ENCODE measurements at regions not wholly inside any gene's neighbourhood (a gene's known extent, or its start where the extent isn't known, plus 50 kb on each side); places are given as distances from the start of the nearest gene placed in this dataset.
"Not testable (repeated sequence)": the region's sequence is repeated elsewhere in the genome, so short reads cannot be mapped to it uniquely, and the experiment has no call there.

DNA sequence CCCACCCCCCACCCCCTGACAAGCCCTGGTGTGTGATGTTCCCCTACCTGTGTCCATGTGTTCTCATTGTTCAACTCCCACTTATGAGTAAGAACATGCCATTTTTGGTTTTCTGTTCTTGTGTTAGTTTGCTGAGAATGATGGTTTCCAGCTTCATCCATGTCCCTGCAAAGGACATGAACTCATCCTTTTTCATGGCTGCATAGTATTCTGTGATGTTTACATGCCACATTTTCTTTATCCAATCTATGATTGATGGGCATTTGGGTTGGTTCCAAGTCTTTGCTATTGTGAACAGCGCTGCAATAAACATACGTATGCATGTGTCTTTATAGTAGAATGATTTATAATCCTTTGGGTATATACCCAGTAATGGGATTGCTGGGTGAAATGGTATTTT, 74.8 kb upstream of the PHACTR1 start:
- TF ChIP-seq, protein P1, sequence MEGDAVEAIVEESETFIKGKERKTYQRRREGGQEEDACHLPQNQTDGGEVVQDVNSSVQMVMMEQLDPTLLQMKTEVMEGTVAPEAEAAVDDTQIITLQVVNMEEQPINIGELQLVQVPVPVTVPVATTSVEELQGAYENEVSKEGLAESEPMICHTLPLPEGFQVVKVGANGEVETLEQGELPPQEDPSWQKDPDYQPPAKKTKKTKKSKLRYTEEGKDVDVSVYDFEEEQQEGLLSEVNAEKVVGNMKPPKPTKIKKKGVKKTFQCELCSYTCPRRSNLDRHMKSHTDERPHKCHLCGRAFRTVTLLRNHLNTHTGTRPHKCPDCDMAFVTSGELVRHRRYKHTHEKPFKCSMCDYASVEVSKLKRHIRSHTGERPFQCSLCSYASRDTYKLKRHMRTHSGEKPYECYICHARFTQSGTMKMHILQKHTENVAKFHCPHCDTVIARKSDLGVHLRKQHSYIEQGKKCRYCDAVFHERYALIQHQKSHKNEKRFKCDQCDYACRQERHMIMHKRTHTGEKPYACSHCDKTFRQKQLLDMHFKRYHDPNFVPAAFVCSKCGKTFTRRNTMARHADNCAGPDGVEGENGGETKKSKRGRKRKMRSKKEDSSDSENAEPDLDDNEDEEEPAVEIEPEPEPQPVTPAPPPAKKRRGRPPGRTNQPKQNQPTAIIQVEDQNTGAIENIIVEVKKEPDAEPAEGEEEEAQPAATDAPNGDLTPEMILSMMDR (IDR thresholded peaks at IDR 0.05; ENCODE audit: low read length) = not testable (repeated sequence)
- TF ChIP-seq EZH2 (IDR thresholded peaks at IDR 0.05; ENCODE audit: borderline replicate concordance, low read length) = not testable (repeated sequence)
